NCI-H146 treated with DMSO at 0.1 percent for 48 hours (cell line): ENCODE measurements at regions not wholly inside any gene's neighbourhood (a gene's known extent, or its start where the extent isn't known, plus 50 kb on each side); places are given as distances from the start of the nearest gene placed in this dataset.
"Not testable (repeated sequence)": the region's sequence is repeated elsewhere in the genome, so short reads cannot be mapped to it uniquely, and the experiment has no call there.

Experiments
- DNase-seq: peaks from one replicate; lab custom pipeline; 2025; ENCODE audit not compliant: unreplicated experiment; lab: John Stamatoyannopoulos, UW

DNA sequence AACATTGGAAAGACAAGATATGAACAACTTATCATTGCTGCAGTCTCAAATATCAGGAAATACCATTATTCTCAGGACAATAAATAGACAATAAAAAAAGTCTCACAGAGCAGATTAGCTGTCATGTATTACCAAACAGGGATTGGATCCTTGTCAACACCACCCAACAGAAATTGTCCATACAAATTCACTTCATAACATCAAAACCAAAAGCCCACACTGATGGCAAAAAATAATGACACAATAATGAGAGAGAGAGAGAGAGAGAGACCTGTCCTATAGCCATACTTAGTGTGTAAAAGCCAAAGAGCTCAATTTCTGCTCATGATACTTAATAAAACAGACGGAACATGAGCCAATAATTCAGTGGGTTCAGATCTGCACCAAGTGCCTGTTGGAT lies 96.5 kb downstream of the PPIAL4G start:
- no peak for DNase-seq

DNA sequence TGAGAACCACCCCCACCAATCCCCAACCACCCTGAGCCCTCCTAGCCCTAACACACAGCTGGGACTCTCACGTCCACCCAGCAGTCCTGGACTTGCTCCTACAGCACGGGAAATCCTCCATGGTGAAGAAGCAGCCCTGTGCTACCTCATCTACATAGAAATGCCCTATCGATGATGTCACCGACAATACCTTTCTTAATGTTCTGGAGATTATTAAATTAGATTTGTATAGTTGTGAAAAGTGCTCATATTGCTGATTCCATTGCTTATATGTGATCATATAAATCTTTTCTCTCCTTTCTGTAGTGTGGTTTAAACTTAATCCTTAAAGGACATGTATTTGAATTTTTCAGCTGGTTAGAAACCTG lies 97.1 kb downstream of the PPIAL4G start:
- DNase-seq, result not testable (repeated sequence)

DNA sequence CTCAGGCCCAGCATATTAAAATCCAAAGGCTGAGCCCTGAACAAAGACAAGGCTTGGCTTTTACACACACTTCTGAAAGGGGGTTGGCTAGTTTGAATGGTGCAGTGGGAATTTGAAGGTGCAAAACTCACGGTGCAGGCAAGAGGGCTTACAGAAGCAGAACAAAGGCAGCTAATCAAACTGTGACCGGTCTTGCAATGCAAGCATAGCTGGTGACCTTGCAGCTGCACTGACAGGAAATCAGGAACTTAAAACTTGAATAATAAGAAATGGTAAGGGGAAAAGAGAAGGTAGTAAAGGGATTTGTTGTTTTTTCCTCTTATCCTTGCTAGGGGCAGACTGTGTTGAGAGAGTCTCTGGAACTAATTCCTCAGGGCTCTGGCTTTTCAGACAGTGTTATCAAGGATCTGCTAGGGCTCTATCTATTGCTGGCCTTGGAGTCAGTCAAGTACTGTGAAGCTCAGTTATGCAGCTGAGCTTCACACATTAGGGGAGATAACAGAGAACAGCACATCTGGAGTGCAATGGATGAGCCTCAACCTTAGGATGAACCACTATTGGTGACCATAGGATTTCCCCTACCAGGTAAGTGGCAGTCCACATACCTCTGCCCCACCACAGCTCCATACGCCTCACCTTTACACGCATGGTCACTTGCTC lies 97.6 kb downstream of the PPIAL4G start:
- no peak for DNase-seq

DNA sequence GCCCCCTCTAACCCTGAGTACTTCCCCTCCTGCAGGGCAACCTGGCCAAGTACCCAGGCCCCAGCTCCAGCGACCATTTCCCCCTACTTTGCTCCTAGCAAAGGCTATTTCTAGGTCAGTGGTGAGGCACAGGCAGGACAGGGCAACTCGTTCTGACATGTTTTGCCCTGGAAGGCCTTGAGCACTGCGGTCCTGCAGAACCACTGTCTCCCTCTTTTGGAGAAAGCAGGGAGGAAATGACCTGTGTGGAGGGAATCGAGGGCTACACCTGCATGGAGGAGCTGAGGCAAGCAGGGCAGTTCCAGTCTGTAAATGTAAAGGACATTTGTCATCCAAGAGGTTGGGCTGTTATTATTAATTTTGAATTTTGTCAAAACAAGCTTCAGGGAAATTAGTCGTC lies 99.1 kb downstream of the PPIAL4G start:
- no peak for DNase-seq

GRCh38 chr1:148379697-148380096 lies 103.4 kb downstream of the PPIAL4G start:
- no peak for DNase-seq

DNA sequence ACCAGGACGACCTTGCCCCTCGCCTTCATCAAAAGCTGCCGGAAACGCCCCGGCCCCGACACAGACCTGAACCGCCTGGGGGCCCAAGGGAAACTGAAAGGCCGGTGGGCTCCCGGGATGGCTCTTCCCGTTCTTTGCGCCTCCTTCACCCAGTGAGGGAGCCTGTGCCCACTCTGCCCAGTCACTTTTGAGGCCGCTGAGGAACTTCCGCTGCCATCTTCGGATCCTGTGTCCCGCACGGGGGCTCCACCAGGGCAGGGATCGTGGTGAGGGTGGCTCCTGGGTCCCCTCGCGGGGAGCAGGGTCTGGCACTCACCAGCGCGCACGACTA lies 104.0 kb downstream of the PPIAL4G start:
- DNase-seq, result no peak

DNA sequence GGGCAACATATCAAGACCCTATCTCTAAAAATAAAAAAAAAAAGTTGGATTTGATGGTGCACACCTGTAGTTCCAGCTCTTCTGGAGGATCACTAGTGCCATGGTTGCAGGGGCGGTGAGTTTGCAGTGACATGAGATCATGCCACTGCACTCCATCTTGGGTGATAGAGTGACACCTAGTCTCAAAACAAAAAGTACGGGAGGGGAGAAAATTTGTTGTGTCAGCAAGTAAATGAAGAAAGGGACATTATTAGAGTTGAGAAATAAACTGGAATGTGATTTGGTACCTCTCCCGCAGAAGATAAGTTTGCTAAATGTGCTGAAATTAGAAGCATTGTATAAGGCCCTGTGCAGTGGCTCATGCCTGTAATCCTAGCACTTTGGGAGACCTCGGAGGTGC lies 105.1 kb downstream of the PPIAL4G start:
- DNase-seq, result not testable (repeated sequence)

DNA sequence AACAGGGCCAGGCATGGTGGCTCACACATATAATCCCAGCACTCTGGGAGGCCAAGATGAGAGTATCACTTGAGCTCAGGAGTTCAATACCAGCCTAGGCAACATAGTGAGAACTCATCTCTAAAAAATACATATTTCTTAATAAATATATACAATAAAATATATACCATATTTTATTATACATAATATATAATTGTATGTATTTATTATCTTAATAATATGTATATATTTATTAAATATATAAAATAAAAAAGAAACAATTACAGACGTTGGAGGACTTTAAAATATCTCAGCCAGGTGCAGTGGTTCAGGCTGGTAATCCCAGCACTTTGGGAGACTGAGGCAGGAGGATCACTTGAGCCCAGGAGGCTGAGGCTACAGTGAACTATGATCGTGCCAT lies 106.1 kb downstream of the PPIAL4G start:
- not testable (repeated sequence) for DNase-seq

DNA sequence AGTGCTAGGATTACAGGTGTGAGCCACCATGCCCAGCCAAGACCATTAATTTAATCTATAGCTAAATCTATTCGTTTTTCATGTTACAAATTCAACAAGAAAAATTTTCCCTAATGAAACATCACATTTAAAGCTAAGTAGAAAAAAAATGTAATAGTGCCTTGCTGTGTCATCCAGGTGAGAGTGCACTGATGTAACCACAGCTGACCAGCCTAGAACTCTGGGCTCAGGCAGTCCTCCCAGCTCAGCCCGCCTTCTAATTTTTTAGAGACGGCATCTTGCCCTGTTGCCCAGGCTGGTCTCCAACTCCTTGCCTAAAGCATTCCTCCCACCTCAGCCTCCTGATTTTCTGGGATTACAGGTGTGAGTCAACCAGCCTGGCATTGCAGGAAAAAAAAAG lies 109.0 kb downstream of the PPIAL4G start:
- DNase-seq, result no peak

GRCh38 chr1:148373192-148373925 lies 109.7 kb downstream of the PPIAL4G start:
- DNase-seq, result no peak

GRCh38 chr1:148372731-148373130 lies 110.4 kb downstream of the PPIAL4G start:
- no peak for DNase-seq

- not testable (repeated sequence) for DNase-seq
These were observed 110.9 kb downstream of the PPIAL4G start for GRCh38 chr1:148372051-148372726.

DNA sequence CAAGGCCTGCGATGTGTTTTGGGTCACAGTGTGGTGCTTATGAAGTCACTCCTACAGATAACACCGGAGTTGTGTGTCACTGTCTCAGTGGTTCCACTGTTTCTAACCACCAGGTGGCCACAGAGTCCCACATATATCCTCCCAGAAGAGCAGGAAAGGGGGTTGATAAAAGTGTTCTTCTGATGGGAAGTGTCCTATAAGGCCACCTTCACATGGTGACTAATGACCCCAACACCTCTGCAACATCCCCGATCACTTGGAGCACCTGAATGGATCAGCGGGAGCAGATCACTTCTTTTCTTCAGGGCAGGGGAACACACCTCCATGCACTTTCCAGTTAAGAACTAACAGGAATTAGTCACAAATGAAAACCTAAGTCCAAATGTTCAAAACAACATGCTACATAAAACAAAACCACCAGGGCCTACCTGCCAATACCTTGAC lies 111.5 kb downstream of the PPIAL4G start:
- DNase-seq, result not testable (repeated sequence)

DNA sequence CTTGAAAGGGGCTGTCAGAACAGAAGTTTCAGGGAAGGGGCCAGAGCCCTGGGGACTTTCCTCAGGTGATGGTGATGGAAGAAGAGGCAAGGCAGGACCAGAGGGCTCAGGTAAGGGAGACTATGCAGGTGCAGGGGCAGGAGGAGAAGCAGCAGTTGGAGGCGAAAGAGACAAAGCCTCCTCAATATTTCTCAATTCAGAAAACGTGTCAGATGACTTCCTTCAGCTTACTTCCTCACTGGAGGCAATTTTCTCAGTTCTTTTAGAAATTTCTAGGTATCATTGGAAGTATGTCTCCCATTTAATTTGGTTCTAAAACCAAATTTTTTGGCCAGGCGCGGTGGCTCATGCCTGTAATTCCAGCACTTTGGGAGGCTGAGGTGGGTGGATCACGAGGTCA lies 112.4 kb downstream of the PPIAL4G start:
- DNase-seq, result not testable (repeated sequence)

DNA sequence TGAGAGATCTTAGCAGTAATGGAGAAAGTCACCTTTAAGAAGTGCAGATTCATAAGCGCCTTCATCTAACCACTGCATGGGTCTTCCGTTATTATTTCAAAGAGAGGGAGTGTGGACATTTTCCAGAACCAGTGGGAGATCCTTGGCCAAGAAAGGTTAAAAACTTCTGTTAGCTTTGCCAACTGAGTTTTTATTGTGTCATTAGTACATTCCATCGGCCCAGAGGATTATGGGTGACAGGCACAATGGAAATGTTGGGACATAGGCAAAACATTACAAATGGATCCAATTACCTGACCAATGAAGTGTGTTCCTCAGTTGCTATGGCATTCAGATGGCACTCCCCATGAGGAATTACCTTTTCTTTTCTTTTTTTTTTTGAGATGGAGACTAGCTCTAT lies 115.5 kb downstream of the PPIAL4G start:
- no peak for DNase-seq

DNA sequence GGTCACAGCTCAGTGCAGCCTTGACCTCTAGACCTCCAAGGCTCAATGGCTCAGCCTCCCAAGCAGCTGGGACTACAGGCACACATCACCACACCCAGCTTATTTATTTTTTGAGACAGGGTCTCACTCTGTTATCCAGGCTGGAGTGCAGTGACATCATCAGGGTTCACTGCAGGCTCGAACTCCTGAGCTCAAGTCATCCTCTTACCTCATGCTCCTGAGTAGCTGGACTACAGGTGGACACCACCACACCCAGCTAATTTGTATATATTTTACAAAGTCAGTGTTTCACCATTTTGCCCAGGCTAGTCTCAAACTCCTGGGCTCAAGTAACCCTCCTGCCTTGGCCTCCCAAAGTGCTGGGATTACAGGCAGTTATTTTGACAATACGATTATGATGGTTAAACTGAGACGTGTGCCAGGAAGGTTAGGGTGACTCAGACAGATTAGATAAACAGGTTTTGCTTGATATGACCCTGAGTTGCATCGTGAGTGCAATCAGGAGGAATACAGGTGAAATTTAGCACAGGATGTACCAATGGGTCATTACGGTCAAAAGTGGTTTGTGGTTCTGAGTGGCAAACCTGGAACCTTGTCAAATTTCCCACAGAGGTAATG lies 116.9 kb downstream of the PPIAL4G start:
- not testable (repeated sequence) for DNase-seq

DNA sequence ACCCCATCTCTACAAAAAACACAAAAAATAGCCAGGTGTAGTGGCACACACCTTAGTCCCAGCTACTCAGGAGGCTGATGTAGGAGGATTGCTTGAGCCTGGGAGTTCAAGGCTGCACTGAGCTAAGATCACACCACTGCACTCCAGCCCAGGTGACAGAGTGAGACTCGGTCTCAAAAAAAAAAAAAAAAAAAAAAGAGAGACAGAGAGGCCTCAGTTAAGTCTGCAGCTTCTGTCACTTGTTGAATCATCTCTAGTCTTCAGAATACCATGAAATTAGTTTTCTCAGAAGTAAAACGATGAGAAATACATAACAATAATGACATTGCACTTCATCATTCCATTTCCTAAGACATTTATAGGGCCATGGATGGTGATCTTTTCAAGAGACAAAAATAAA lies 118.0 kb downstream of the PPIAL4G start:
- DNase-seq, result not testable (repeated sequence)

DNA sequence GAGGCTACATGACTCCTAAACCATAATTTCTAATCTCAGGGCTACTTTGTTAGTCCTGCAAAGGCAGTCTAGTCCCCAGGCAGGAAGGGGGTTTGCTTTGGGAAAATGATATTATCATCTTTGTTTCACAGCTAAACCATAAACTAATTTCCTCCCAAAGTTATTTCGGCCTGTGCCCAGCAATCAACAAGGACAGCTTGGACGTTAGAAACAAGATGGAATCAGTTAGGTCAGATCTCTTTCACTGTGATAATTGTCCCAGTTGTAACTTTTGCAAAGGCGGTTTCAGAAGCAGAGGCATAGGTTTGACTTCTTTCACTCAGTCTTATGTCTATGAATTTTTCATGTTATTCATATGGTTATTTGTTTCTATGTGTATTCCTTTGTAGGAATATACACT lies 119.1 kb downstream of the PPIAL4G start:
- DNase-seq, result not testable (repeated sequence)

- DNase-seq, result no peak
These were observed 119.7 kb downstream of the PPIAL4G start for GRCh38 chr1:148363439-148363810.

DNA sequence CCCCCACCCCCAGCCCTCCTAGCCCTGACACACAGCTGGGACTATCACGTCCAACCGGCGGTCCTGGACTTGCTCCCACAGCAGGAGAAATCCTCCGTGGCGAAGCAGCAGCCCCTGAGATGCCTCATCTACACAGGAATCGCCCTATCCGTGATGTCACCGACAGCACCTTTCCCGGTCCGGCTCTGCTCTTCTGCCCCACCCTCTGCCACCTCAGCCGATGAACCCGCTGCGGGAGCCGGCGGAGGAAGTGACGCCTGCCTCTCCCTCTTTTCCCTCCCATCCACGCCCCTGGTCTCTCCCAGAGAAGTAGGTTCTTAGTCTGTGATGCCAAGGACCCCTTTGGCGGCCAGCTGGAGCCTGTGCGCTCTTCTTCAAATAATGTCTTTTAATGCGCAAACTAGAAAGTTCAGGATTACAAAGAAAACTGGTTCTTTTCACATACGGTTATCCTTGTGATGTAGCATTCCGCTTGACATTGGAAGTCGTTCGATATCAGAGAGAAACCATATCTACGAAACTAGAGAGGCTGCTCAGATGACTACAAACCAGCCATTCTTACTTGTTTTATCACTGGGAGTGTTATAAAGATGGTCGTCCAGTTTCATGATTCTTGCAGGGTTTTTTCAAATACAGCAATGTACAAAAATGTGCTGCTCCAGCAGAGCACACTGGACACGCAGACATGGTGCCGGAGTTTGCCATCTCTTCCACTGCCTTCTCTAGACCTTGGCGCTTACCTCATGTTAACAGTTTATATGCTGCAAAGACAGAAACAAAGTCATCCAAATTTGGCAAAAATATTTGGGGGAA lies 120.3 kb downstream of the PPIAL4G start:
- no peak for DNase-seq

DNA sequence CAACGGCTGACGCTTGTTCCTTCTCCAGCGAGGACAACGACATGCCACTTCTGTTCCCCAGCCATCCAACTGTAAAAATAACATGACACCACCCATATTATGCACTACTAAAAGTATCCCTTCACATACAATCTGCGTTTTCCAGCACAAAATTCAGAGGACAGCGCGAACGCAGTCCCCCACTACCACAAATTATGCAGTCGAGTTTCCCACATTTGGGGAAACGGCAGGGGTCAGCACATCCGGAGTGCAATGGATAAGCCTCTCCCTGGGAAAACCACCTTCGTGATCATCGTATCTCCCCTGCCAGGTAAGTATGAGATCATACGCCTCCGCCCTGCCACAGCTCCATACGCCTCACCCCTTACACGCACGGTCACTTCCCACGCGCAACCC lies 120.9 kb downstream of the PPIAL4G start:
- DNase-seq, result no peak
